ENCODE measurements at regions not wholly inside any gene's neighbourhood (a gene's known extent, or its start where the extent isn't known, plus 50 kb on each side); places are given as distances from the start of the nearest gene placed in this dataset.

DNA sequence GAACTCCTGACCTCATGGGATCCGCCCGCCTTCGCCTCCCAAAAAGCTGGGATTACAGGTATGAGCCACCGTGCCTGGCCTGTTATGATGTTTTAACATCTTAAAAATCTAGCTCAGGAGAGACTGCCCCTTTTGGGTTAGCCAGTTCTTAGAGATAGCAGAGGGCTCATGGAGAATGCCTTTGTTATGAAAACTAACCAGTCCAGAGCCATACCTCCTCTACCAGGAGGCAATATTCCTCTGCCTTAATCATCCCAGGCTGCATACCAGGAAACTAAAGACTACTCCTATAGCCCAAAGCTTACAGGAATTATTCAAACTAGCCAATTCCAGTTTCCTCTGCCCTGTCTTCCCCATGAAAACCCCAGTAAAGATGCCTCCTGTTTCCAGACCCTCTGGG, 96.0 kb upstream of the MDM1 start:
- TF ChIP-seq, protein P1, sequence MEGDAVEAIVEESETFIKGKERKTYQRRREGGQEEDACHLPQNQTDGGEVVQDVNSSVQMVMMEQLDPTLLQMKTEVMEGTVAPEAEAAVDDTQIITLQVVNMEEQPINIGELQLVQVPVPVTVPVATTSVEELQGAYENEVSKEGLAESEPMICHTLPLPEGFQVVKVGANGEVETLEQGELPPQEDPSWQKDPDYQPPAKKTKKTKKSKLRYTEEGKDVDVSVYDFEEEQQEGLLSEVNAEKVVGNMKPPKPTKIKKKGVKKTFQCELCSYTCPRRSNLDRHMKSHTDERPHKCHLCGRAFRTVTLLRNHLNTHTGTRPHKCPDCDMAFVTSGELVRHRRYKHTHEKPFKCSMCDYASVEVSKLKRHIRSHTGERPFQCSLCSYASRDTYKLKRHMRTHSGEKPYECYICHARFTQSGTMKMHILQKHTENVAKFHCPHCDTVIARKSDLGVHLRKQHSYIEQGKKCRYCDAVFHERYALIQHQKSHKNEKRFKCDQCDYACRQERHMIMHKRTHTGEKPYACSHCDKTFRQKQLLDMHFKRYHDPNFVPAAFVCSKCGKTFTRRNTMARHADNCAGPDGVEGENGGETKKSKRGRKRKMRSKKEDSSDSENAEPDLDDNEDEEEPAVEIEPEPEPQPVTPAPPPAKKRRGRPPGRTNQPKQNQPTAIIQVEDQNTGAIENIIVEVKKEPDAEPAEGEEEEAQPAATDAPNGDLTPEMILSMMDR (IDR thresholded peaks at IDR 0.05; ENCODE audit: low read depth, low read length), result no peak
- H3K27me3 ChIP-seq, result no peaks in the 10 kb centered on the region
- no peak overlapping the region for H3K4me3 ChIP-seq (ENCODE audit: low read depth, low read length)
- no peak for DNase-seq
- no peaks in the 10 kb centered on the region for H3K9me3 ChIP-seq
- H3K36me3 ChIP-seq, result no peaks in the 10 kb centered on the region
- H3K4me1 ChIP-seq, result no peaks in the 10 kb centered on the region

DNA sequence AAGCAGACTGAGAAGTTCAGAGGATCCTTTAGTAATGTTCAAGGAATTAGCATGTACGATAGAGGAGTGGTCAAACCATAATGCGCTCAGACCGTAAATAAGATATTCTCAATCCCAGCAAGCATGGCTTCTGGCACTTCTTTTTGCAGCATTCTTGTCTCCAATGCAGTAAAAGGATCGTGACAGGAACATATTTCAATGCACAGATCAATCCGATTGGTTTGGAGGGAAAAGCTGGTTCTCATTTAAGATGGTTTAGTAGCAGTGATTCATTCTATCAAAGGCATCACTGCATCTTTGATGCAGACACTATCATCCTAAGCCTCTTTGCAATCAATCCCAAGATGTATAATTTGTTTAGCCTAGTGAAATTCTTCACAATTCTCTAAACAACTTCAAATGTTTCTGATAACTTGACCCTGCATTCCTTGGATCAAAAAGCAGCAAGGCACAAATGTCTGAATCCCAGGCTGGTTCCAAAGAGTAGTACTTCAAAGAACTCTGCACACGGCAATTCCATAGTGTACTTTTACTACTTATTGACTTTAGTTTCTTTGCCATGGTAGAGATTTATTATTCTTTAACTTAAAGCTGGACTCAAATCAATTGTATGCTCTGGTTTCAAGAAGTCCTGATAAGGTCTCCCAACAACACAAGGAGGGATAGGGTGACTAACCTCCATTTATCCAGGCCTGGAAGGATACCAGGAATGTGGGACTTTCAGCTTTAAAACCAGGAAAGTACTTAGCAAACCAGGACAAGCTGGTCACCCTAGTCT, 96.8 kb upstream of the MDM1 start:
- TF ChIP-seq, protein P1 (IDR thresholded peaks at IDR 0.05; ENCODE audit: low read depth, low read length), result no peak

DNA sequence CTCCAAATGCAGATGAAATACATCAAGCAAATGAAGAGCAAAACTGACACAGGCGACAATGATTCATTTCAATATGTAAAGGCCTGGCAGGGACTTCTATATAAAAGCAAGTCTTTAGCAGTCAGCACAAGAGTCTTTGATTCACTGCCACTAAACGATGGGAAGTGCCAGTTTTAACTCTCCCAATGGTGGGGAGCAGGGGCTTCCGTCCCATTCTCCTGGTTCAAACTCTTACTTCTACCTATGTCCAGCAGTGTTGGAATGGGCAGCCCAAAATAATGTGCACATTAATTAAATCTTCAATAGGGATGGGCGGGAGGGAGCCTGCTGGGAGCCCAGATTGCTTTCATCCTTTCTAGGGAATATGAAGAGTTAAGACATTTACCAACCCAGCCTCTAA, 97.5 kb upstream of the MDM1 start:
- no peaks in the 10 kb centered on the region for H3K9me3 ChIP-seq
- no peaks in the 10 kb centered on the region for H3K27me3 ChIP-seq
- no peaks in the 10 kb centered on the region for H3K4me1 ChIP-seq
- H3K36me3 ChIP-seq, result no peaks in the 10 kb centered on the region
- TF ChIP-seq, protein P1 (IDR thresholded peaks at IDR 0.05; ENCODE audit: low read depth, low read length), result no peak
- no peak for DNase-seq
- no peak overlapping the region for H3K4me3 ChIP-seq (ENCODE audit: low read depth, low read length)

More for the DNA sequence above, 96.8 kb upstream of the MDM1 start:
- Histone ChIP-seq H3K27me3 (no peaks in the 10 kb centered on the region), H3K4me1 (no peaks in the 10 kb centered on the region), H3K4me3 (ENCODE audit: low read depth, low read length) (no peak overlapping the region), H3K36me3 (no peaks in the 10 kb centered on the region), H3K9me3 (no peaks in the 10 kb centered on the region)
- DNase-seq, result no peak

DNA sequence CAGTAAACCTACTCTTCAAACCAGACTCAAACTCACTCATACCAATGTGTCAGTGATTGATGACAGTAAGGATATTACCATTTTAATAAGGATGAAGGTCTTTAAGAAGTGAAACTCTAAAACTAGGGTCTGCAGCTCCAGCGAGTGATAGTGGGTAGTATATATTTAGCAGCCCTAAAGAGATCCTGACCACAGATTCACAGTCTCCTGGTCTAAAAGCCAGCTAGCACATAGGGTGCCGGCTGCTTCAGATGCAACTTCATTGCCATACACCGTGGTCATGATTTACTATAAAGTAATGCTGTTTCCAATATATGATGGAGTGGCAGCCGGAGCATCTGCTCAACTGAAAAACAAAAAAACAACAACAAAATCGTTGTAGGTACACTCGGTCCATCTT, 99.6 kb upstream of the MDM1 start:
- TF ChIP-seq, protein P1 (IDR thresholded peaks at IDR 0.05; ENCODE audit: low read depth, low read length), result no peak
- H3K9me3 ChIP-seq, result no peaks in the 10 kb centered on the region
- no peaks in the 10 kb centered on the region for H3K36me3 ChIP-seq
- no peaks in the 10 kb centered on the region for H3K4me1 ChIP-seq
- H3K27me3 ChIP-seq, result no peaks in the 10 kb centered on the region
- no peak overlapping the region for H3K4me3 ChIP-seq (ENCODE audit: low read depth, low read length)
- no peak for DNase-seq

DNA sequence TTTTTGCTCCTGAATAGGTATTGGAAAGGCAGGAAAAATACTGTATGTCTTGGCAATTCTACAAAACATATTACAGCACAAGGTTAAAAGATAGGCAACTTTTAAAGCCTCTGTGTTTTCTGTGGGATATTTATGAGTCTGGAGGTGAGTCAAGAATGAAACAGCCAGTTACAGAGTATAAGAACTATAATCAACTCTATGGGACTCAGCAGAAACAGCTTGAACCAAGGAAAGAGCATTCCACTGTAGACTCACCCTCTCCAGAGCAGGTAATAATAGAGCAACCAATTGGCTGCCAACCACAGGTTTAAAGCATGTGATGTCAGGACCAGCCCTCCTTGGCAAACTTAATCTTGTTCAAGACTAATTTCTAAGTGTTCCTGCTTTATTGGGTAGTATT, 100.5 kb upstream of the MDM1 start:
- H3K4me1 ChIP-seq, result no peaks in the 10 kb centered on the region
- no peaks in the 10 kb centered on the region for H3K36me3 ChIP-seq
- DNase-seq, result no peak
- no peaks in the 10 kb centered on the region for H3K27me3 ChIP-seq
- H3K4me3 ChIP-seq (ENCODE audit: low read depth, low read length), result no peak overlapping the region
- no peaks in the 10 kb centered on the region for H3K9me3 ChIP-seq
- TF ChIP-seq, protein P1 (IDR thresholded peaks at IDR 0.05; ENCODE audit: low read depth, low read length), result no peak

Data from BE2C (cell line).